GM12872 (cell line): ENCODE measurements at regions not wholly inside any gene's neighbourhood (a gene's known extent, or its start where the extent isn't known, plus 50 kb on each side); places are given as distances from the start of the nearest gene placed in this dataset.

Experiments
- TF ChIP-seq, protein P1 (sequence below): IDR thresholded peaks from 3 replicates; pipeline ENCODE4 v1.5.1; 2011; ENCODE audit warnings: low read depth, mild to moderate bottlenecking, low read length, moderate library complexity; ENCODE audit not compliant: insufficient read depth

DNA sequence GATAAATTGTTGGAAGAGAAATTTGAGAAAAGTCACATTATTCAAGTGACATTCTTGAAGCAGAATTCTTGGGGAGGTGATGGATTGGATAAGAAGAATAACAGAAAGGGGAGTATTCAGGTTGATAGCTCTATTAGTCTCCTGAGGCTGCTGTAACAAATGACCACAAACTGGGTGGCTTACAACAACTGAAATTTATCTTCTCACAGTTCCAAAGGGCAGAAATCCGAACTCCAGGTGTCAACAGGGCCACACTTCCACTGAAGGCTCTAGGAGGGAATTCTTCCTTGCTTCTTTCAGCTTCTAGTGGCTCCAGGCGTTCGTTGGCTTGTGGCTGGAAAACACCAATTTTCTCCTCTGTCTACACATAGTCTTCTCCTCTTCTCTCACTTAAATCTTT, 99.8 kb downstream of the TES start:
- TF ChIP-seq, protein P1, sequence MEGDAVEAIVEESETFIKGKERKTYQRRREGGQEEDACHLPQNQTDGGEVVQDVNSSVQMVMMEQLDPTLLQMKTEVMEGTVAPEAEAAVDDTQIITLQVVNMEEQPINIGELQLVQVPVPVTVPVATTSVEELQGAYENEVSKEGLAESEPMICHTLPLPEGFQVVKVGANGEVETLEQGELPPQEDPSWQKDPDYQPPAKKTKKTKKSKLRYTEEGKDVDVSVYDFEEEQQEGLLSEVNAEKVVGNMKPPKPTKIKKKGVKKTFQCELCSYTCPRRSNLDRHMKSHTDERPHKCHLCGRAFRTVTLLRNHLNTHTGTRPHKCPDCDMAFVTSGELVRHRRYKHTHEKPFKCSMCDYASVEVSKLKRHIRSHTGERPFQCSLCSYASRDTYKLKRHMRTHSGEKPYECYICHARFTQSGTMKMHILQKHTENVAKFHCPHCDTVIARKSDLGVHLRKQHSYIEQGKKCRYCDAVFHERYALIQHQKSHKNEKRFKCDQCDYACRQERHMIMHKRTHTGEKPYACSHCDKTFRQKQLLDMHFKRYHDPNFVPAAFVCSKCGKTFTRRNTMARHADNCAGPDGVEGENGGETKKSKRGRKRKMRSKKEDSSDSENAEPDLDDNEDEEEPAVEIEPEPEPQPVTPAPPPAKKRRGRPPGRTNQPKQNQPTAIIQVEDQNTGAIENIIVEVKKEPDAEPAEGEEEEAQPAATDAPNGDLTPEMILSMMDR = no peak

DNA sequence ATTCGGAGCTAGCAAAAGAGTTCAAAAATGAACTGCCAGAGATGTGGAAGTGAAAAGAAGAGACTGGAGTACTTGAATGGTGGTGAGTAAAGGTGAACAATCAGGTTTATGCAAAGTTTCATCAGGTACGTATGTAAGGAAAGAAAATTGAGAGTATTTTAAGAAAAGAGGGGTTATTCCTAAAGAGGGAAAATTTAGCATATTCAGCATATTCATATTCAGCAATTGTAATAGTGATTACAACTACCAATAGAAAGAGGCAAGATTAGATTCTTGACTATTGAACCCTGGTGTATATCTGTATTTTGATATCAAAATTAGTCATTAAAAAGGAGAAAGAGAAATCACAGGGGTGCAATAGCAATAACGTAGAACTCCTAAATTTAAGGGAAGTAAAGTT, 100.9 kb downstream of the TES start:
- TF ChIP-seq, protein P1 = no peak

DNA sequence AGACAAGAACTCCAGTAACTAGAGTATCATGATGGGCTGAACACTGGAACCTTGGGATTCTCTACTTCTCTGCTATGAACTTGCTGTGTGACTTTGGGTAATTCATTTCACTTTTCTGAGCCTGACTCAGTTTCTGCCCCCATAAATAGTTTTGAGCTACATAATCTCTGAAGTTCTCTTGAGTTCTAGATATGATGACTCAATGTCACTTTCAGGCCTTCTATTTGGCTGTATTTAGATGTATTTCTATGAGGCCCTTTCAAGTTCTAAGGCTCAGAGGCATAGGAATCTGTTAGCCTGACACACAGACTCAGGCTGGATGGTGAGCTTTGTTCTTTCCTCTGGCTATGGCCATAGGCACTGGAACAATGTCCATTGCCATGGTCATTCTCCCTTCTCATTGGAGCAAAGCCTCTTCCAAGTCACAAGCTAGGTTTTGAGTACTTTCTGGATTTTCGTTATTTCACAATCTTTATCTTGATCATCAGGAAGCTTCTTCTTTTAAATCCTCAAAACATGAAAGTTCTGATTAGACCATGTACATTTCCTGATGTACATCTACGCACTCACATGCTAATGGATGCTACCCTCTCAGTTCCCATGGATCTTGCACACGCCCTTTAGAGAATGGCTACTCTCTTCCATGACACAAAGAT, 101.6 kb downstream of the TES start:
- TF ChIP-seq, protein P1 = no peak

DNA sequence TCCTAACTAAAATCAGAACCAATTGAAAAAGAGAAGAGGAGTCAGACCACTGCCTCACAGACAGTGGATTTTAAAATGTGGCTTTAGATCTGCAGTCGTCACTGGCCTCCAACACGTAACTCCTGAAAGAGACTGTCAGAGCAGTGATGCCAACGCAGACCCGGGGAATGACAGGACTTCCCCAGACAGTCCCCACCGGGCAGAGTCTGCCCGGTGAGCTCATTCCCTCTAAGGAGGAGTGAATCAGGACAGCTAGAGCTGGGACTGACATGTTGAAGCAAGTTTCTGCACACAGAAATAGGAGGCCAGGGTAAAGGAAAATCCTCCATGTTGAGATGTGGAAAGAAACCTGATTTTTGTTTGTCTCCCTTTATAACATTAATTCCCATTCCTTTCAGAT, 105.0 kb downstream of the TES start:
- TF ChIP-seq, protein P1 = no peak

DNA sequence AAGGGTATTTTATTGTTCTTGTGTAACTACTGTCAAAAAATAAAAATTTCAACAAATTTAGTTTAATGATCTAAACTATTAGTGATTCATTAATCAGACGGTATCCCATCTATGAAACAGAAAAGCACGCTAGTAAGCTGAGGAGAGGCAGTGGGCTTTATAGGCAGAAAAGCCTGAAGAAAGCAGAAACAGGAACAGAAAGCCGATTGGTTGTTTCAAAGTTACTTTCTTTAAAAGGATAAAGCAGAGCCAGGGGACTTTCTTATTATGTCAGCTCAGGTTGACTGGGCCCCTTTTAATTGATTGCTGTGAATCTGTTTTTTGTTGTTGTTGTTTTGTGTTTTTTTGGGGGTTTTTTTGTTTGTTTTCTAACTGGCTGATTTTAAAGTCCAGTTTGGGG, 105.5 kb downstream of the TES start:
- TF ChIP-seq, protein P1 = no peak

DNA sequence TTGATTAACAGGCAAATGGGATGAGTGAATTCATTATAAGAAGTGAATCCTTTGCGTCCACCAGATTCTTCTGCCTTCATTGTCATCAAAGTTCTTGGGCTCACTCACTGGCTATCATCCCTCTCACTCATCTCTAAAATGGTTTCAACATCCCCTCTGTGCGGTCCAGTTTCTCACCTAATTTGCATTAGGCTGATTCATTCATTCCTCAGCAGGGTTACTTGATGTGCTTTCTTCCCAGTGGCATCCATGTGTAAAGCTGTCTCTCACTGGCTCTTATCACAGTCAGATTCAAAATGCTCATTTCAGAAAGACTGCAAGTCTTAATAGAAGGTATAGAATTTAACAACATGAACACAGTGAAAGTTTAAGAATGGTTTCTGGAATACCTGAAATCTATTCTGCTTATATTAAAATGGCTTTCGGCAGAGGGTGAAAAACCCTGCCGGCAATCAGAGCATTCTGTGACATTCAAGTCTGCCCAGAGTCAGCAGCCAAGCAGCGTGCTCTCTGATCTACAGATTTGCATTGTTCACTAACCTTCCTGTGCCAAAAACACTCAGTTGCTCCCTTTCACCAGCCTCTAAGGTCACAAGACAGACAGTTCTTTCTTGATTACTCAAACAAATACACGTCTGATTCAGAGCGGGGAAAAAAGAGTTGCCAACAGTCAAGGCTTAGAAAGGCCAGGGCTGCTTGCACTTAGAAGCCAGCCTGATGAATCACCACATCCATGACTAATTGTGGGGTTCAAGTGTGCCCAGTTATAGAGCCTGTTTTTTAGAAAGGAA, 106.7 kb downstream of the TES start:
- TF ChIP-seq, protein P1 = no peak

DNA sequence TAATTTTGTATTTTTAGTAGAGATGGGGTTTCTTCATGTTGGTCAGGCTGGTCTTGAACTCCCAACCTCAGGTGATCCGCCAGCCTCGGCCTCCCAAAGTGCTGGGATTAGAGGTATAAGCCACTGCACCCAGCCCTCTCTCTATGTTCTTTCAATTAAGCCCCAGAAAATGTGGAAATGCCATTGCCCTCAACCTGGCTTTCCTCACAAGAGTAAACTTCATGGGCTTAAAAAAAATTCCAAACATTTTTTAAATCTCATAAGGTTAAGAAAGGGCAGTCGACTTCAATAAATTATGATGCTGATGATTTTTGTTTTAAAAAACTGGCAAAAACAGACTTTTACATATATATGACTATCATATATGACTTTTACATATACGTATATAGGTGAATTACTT, 107.6 kb downstream of the TES start:
- TF ChIP-seq, protein P1 = no peak
